HEK293 (cell line): ENCODE measurements at regions not wholly inside any gene's neighbourhood (a gene's known extent, or its start where the extent isn't known, plus 50 kb on each side); places are given as distances from the start of the nearest gene placed in this dataset.
"Not testable (repeated sequence)": the region's sequence is repeated elsewhere in the genome, so short reads cannot be mapped to it uniquely, and the experiment has no call there.

Experiments used
- CTCF ChIA-PET: fragments of 350-600 bp; formaldehyde crosslinking; extraction: SDS; loops from one replicate; lab custom pipeline; 2021; ENCODE audit warnings: antibody characterized with exemption; lab: Yijun Ruan, JAX
- POLR2A ChIA-PET: fragments of 300-600 bp; formaldehyde crosslinking; extraction: SDS; loops from one replicate; lab custom pipeline; 2020; ENCODE audit warnings: antibody characterized with exemption, inconsistent platforms; lab: Yijun Ruan, JAX
- H3K27ac ChIP-seq: fragments of 200-500 bp; sonication (Bioruptor generic); 2 replicates; pipeline ENCODE4 v1.5.1; 2014; ENCODE audit warnings: low read depth, low read length, control low read depth, inconsistent platforms; ENCODE audit errors: extremely low read depth
- H3K36me3 ChIP-seq, 2 experiments: fragments of 200-500 bp in 1 of 2; sonication (Bioruptor generic) in 1 of 2; 1 replicate in 1 of 2; 2 replicates in 1 of 2; pipeline ENCODE4 v1.5.1; 2014 to 2017; ENCODE audit warnings: inconsistent platforms in 2 of 2, low read length in 2 of 2; ENCODE audit not compliant: control insufficient read depth in 2 of 2, insufficient read depth in 1 of 2
- H3K4me1 ChIP-seq: fragments of 200-500 bp; sonication (Bioruptor generic); 2 replicates; pipeline ENCODE4 v1.5.1; 2014; ENCODE audit warnings: mild to moderate bottlenecking, low read length, inconsistent platforms; ENCODE audit not compliant: control insufficient read depth, insufficient read depth
- H3K4me3 ChIP-seq: 2 replicates; pipeline ENCODE4 v1.5.1; 2011; ENCODE audit warnings: low read depth, mild to moderate bottlenecking, control low read depth, low read length, moderate library complexity
- H3K9me3 ChIP-seq: fragments of 200-500 bp; sonication (Bioruptor generic); 2 replicates; pipeline ENCODE4 v1.5.1; 2014; ENCODE audit warnings: low read depth, low read length, inconsistent platforms; ENCODE audit not compliant: control insufficient read depth, insufficient read depth
- AEBP2 ChIP-seq: fragments of 450-650 bp; formaldehyde crosslinking; IDR thresholded peaks from 2 replicates; pipeline ENCODE4 v1.5.1; 2016; ENCODE audit warnings: missing biosample characterization, missing genetic modification characterization, borderline replicate concordance
- GFI1B ChIP-seq: fragments of 450-650 bp; formaldehyde crosslinking; IDR thresholded peaks from 2 replicates; pipeline ENCODE4 v1.5.1; 2016; ENCODE audit warnings: missing biosample characterization, missing genetic modification characterization
- HIC1 ChIP-seq: fragments of 450-650 bp; formaldehyde crosslinking; IDR thresholded peaks from 2 replicates; pipeline ENCODE4 v1.5.1; 2016; ENCODE audit warnings: missing biosample characterization, missing genetic modification characterization
- HOXC10 ChIP-seq: sonication (generic); formaldehyde crosslinking; IDR thresholded peaks from 2 replicates; pipeline ENCODE4 v1.8.1; 2023; ENCODE audit warnings: mild to moderate bottlenecking, missing genetic modification reagents
- RBAK ChIP-seq: fragments of 450-650 bp; formaldehyde crosslinking; IDR thresholded peaks from 2 replicates; pipeline ENCODE4 v1.5.1; 2016; ENCODE audit warnings: missing biosample characterization, missing genetic modification characterization
- REPIN1 ChIP-seq: fragments of 450-650 bp; formaldehyde crosslinking; IDR thresholded peaks from 2 replicates; pipeline ENCODE4 v1.5.1; 2017; ENCODE audit warnings: missing biosample characterization, missing genetic modification characterization, low read depth
- ZEB2 ChIP-seq: fragments of 450-650 bp; formaldehyde crosslinking; IDR thresholded peaks from 2 replicates; pipeline ENCODE4 v1.5.1; 2016; ENCODE audit warnings: missing biosample characterization, missing genetic modification characterization
- ZNF140 ChIP-seq: fragments of 450-650 bp; formaldehyde crosslinking; IDR thresholded peaks from 2 replicates; pipeline ENCODE4 v1.5.1; 2016; ENCODE audit warnings: missing biosample characterization, missing genetic modification characterization
- ZNF148 ChIP-seq: fragments of 450-650 bp; formaldehyde crosslinking; IDR thresholded peaks from 2 replicates; pipeline ENCODE4 v1.5.0; 2017; ENCODE audit warnings: missing biosample characterization, missing genetic modification characterization, borderline replicate concordance
- ZNF184 ChIP-seq: fragments of 450-650 bp; IDR thresholded peaks from 2 replicates; pipeline ENCODE4 v1.5.1; 2018; ENCODE audit warnings: missing biosample characterization, mild to moderate bottlenecking, missing genetic modification characterization
- ZNF266 ChIP-seq: fragments of 450-650 bp; formaldehyde crosslinking; IDR thresholded peaks from 2 replicates; pipeline ENCODE4 v1.5.1; 2016; ENCODE audit warnings: missing biosample characterization, missing genetic modification characterization, low read depth
- ZNF350 ChIP-seq: fragments of 450-650 bp; formaldehyde crosslinking; IDR thresholded peaks from 2 replicates; pipeline ENCODE4 v1.5.0; 2017; ENCODE audit warnings: missing biosample characterization, mild to moderate bottlenecking, missing genetic modification characterization
- ZNF513 ChIP-seq: fragments of 450-650 bp; IDR thresholded peaks from 2 replicates; pipeline ENCODE4 v1.5.1; 2018; ENCODE audit warnings: missing biosample characterization, missing genetic modification characterization
- ZNF626 ChIP-seq: fragments of 450-650 bp; sonication (Bioruptor Pico); formaldehyde crosslinking; IDR thresholded peaks from 2 replicates; pipeline ENCODE4 v1.5.1; 2018; ENCODE audit warnings: missing biosample characterization, missing genetic modification characterization, inconsistent platforms
- ZNF692 ChIP-seq: fragments of 450-650 bp; formaldehyde crosslinking; IDR thresholded peaks from 2 replicates; pipeline ENCODE4 v1.5.1; 2016; ENCODE audit warnings: missing biosample characterization, missing genetic modification characterization
- ZNF792 ChIP-seq: fragments of 450-650 bp; formaldehyde crosslinking; IDR thresholded peaks from 2 replicates; pipeline ENCODE4 v1.5.1; 2016; ENCODE audit warnings: missing biosample characterization, missing genetic modification characterization
- ZNF830 ChIP-seq: fragments of 450-650 bp; IDR thresholded peaks from 2 replicates; pipeline ENCODE4 v1.5.0; 2018; ENCODE audit warnings: missing biosample characterization, missing genetic modification characterization, low read depth, mild to moderate bottlenecking, moderate library complexity
- ZSCAN23 ChIP-seq: fragments of 450-650 bp; formaldehyde crosslinking; IDR thresholded peaks from 2 replicates; pipeline ENCODE4 v1.5.1; 2016; ENCODE audit warnings: missing biosample characterization, missing genetic modification characterization

GRCh38 chr2:57049273-57049672 is 865.5 kb downstream of the CCDC85A start:
- Histone ChIP-seq H3K9me3 (no peaks in the 10 kb centered on the region), H3K36me3 (no peaks in the 10 kb centered on the region), H3K27ac (no peak overlapping the region), H3K4me3 (no peak overlapping the region), H3K4me1 (no peaks in the 10 kb centered on the region)
- POLR2A ChIA-PET: no interaction called here
- CTCF ChIA-PET: no interaction called here
- TF ChIP-seq ZNF184 (tag by site-specific recombination) (no peak), GFI1B (no peak), ZSCAN23 (no peak), ZNF266 (tag by site-specific recombination) (no peak), RBAK (no peak), REPIN1 (no peak), ZNF792 (tag by site-specific recombination) (no peak), ZNF350 (tag by site-specific recombination) (no peak), ZNF830 (tag by site-specific recombination) (no peak), ZNF148 (tag by site-specific recombination) (no peak), ZNF626 (no peak), HIC1 (no peak), HOXC10 (CRISPR knock-in tag) (no peak)

GRCh38 chr2:57050007-57050406 is 866.2 kb downstream of the CCDC85A start:
- ChIA-PET POLR2A (no interaction called here), CTCF (no interaction called here)
- TF ChIP-seq ZNF830 (tag by site-specific recombination) (no peak), ZNF692 (tag by site-specific recombination) (no peak), ZEB2 (tag by site-specific recombination) (no peak), ZNF140 (tag by site-specific recombination) (no peak), ZNF513 (tag by site-specific recombination) (no peak), AEBP2 (tag by site-specific recombination) (no peak)

GRCh38 chr2:57066301-57066700 is 882.5 kb downstream of the CCDC85A start:
- H3K9me3 ChIP-seq, CTCF ChIA-PET, POLR2A ChIA-PET, H3K4me3 ChIP-seq, H3K27ac ChIP-seq, H3K4me1 ChIP-seq, H3K36me3 ChIP-seq: not testable (repeated sequence)

More at GRCh38 chr2:57050007-57050406, 866.2 kb downstream of the CCDC85A start:
- Histone ChIP-seq H3K27ac (no peak overlapping the region), H3K4me1 (no peaks in the 10 kb centered on the region), H3K4me3 (no peak overlapping the region), H3K36me3 (no peaks in the 10 kb centered on the region), H3K9me3 (no peaks in the 10 kb centered on the region)
